ENCODE measurements at regions not wholly inside any gene's neighbourhood (a gene's known extent, or its start where the extent isn't known, plus 50 kb on each side); places are given as distances from the start of the nearest gene placed in this dataset.
"Not testable (repeated sequence)": the region's sequence is repeated elsewhere in the genome, so short reads cannot be mapped to it uniquely, and the experiment has no call there.

DNA sequence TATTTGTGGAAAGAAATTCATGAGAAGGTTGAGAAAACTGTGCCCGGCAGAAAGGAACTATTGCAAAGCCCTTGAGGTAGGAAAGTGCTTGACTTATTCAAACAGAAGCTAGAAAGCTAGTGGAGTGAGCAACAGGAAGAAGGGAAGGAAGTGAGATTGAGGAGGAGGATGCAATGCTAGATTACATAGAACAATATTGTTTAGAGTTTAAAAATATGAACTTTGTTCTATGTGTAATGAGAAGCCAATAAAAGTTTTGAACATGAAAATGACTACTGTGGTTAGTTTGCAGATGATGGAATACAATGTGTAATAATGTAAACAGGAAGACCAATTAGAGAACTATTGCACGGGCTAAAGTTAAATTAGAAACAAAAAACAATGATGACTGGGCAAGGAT lies 853.1 kb downstream of the TTLL7 start:
- not testable (repeated sequence) for H3K4me3 ChIP-seq (ENCODE audit: low read depth, low read length); DNase-seq (ENCODE audit: low read depth)

DNA sequence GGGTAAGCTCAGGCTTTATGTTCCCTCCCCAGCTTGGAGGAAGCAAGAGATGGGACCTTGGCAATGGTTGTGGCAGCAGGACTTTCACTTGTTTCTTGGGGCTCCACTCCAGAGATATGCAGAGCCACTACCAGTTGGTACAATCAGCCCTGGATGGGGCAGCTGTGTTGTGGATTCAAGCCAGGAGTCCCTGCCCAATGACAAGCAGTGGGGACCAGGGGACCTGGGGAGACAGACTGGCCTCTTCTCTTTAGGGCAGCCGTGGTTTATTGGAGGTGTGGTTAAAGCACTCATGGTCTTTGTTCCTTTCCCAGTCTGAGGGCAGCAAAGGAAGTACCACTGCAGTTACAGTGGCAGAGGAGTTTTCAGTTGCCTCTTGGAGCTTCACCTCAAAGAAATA lies 856.1 kb downstream of the TTLL7 start:
- not testable (repeated sequence) for DNase-seq (ENCODE audit: low read depth); H3K4me3 ChIP-seq (ENCODE audit: low read depth, low read length)

DNA sequence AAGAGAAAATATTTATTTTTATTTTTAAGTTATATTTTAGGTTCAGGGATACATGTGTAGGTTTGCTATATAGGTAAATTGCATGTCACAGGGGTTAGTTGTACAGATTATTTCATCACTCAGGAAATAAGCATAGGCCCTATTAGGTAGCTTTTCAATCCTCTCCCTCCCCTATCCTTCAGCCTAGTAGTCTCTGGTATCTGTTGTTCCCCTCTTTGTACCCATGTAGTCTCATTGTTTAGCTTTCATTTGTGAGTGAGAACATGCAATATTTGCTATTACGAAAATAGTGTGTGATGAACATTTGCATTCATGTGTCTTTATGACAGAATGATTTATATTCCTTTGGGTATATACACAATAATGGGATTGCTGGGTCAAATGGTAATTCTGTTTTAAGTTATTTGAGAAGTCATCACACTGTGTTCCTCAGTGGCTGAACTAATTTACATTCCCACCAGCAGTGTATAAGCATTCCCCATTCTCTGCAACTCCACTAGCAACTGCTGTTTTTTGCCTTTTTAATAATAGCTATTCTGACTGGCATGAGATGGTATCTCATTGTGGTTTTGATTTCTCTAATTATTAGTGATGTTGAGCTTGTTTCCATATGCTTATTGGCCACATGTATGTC lies 863.3 kb downstream of the TTLL7 start:
- not testable (repeated sequence) for H3K4me3 ChIP-seq (ENCODE audit: low read depth, low read length); DNase-seq (ENCODE audit: low read depth)

DNA sequence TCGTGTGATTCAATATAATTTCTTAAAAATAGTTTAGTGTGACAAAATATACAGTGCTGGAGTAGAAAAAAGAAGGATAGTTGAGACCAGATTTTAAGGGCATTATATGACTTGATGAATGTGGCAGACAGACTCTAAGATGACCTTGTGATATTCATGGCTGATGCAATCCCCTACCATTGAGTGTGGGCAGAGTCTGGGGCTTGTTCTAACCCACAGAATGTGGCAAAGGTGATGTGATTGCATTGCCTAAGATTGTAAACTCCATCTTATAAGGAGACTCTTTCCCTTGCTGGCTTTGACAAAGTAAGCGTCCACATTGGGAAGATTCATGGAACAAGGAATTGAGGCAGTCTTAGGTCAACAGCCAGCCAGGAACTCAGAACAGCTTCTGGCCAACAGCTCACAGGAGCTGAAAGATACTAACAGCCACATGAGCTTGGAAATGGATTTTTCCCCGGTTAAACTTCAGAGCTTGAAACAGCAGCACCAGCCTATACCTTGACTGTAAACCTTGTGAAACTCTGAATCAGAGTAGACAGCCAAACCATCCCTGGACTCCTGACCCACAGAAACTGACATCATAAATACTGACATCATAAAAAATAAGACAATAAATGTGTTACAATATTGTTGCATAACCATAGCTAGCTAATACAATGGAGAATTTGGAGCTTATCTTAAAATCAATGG lies 864.5 kb downstream of the TTLL7 start:
- H3K4me3 ChIP-seq (ENCODE audit: low read depth, low read length); DNase-seq (ENCODE audit: low read depth): not testable (repeated sequence)

DNA sequence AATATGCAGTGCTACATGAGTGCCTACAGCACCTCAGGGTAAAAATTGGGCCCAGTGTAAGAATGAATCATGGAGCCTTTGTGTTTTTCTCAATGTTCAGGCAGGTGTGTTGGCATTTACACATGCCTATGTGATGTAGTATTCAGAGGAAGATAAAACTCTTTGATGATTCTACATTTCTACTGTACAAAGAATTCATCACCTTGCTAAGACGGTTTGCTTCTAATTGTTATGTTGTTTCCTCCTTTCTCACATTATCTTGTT lies 867.3 kb downstream of the TTLL7 start:
- TF ChIP-seq, protein P1, sequence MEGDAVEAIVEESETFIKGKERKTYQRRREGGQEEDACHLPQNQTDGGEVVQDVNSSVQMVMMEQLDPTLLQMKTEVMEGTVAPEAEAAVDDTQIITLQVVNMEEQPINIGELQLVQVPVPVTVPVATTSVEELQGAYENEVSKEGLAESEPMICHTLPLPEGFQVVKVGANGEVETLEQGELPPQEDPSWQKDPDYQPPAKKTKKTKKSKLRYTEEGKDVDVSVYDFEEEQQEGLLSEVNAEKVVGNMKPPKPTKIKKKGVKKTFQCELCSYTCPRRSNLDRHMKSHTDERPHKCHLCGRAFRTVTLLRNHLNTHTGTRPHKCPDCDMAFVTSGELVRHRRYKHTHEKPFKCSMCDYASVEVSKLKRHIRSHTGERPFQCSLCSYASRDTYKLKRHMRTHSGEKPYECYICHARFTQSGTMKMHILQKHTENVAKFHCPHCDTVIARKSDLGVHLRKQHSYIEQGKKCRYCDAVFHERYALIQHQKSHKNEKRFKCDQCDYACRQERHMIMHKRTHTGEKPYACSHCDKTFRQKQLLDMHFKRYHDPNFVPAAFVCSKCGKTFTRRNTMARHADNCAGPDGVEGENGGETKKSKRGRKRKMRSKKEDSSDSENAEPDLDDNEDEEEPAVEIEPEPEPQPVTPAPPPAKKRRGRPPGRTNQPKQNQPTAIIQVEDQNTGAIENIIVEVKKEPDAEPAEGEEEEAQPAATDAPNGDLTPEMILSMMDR (IDR thresholded peaks at IDR 0.05; ENCODE audit: low read depth, low read length, missing control alignments): no peak
- DNase-seq (ENCODE audit: low read depth): no peak
- no peak overlapping the region for H3K4me3 ChIP-seq (ENCODE audit: low read depth, low read length)

DNA sequence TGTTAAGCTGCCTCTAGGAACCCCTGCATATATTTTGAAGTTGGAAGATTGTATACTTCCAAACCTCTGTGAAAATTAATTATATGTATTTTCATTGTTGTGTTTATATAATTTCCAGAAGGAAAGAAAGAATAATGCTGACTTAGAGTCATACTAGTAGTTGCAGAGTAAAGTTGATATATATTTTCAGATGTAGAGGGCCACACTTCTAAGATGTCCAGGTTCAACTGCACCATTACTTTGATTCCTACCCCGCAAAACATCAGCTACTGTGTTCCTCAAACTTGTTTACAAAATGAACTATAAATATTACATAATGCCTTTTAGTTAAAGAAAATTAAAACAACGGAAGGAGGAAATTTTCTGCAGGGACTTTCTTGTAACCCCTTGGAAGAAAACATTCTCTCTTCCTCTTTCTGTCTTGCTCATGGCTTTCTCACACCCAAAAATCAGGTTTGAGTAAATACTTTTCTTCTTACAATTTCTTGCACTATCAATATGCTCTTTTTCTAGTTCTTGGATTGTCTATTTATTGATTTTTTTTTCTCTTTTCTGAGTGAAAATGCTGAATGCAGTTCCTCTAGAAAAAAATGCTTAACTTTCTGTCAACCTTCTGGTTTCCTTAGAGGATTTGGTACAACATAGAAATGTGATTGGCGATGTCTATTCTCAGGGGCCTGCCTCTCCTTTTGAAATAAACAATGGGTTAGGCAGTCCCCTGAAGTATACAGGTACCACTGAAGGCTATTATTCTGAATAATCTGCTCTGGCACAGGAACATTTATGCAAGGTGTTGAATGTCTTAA lies 867.8 kb downstream of the TTLL7 start:
- TF ChIP-seq, protein P1 (IDR thresholded peaks at IDR 0.05; ENCODE audit: low read depth, low read length, missing control alignments): no peak
- no peak for DNase-seq (ENCODE audit: low read depth)
- H3K4me3 ChIP-seq (ENCODE audit: low read depth, low read length): no peak overlapping the region

DNA sequence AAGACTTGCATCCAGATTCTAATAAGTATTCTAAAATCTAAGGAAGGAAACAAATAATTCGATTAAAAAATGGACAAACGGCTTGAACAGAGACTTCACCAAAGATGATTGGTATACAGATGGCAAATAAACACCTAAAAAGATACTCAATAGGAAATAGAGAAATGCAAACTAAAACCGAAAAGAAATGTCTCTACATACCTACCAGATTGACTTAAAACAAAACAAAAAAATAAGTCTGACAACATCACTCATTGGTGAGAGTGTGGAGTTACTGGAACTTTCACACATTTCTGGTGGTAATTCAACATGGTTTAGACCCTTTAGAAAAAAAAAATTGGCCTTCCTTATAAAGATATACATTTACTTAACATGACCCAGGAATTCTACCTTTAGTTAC lies 869.8 kb downstream of the TTLL7 start:
- DNase-seq (ENCODE audit: low read depth): no peak
- TF ChIP-seq, protein P1 (IDR thresholded peaks at IDR 0.05; ENCODE audit: low read depth, low read length, missing control alignments): no peak
- no peak overlapping the region for H3K4me3 ChIP-seq (ENCODE audit: low read depth, low read length)

DNA sequence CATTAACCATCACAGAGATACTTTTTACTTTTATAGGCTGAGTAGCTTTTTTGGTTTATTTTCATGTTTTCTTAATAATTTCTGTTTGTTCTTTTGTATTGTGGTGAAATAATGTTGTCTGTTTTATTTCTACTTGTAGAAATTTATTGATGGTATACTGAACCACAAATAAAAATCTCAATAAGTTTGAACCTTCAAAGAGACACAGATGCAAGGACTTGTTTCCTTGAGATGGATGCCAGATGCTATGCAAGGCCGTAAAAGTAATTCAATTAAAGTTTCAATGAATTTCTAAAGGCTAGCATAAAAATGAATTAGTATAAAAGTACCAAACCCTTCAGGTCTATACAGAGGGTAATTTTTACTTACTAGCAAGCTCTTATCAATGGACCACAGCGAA lies 873.5 kb downstream of the TTLL7 start:
- TF ChIP-seq, protein P1 (IDR thresholded peaks at IDR 0.05; ENCODE audit: low read depth, low read length, missing control alignments): no peak
- no peak for DNase-seq (ENCODE audit: low read depth)

DNA sequence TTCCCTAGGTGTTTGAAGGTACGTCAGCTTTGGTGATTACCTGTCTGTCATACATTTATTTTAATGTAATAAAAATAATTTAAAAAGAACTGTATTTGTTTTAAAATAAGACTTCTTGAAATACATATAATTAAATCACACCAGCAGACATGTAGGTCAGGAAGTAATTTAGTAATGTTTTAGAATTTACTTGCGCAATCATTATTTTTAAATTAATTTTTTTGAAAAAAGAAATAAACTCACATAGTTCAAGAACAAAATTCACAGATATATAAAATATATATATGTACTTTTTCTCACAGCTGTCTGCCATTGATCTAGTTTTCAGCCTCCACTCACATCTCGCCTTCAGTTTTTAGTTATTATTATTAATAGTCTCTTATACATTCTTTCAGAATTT lies 875.9 kb downstream of the TTLL7 start:
- no peak for DNase-seq (ENCODE audit: low read depth)
- no peak overlapping the region for H3K4me3 ChIP-seq (ENCODE audit: low read depth, low read length)
- TF ChIP-seq, protein P1 (IDR thresholded peaks at IDR 0.05; ENCODE audit: low read depth, low read length, missing control alignments): no peak

More for the DNA sequence above, 873.5 kb downstream of the TTLL7 start:
- H3K4me3 ChIP-seq (ENCODE audit: low read depth, low read length): no peak overlapping the region

Measured in GM12864 (cell line).